Mammary epithelial cell (primary cell): ENCODE measurements at regions not wholly inside any gene's neighbourhood (a gene's known extent, or its start where the extent isn't known, plus 50 kb on each side); places are given as distances from the start of the nearest gene placed in this dataset.

Experiments used
- CTCF ChIP-seq, 2 donors: IDR thresholded peaks in 1 of 2; conservative IDR thresholded peaks in 1 of 2; 2 replicates each; pipeline ENCODE4 v1.5.1; 2011 to 2012; ENCODE audit warnings: inconsistent platforms in 2 of 2, low read length in 2 of 2, mild to moderate bottlenecking in 2 of 2, control low read depth in 1 of 2, low read depth in 1 of 2; ENCODE audit not compliant: insufficient read depth in 1 of 2; ENCODE audit errors: extremely low read depth in 1 of 2
- EZH2 ChIP-seq: IDR thresholded peaks from 2 replicates; pipeline ENCODE4 v1.6.1; 2012; ENCODE audit warnings: low read length, inconsistent platforms, borderline replicate concordance

- TF ChIP-seq CTCF (conservative IDR thresholded peaks at IDR 0.05 in 1 of 2, IDR thresholded peaks at IDR 0.05 in 1 of 2; ENCODE audit: extremely low read depth in 1 of 2, insufficient read depth in 1 of 2, low read depth in 1 of 2, low read length in 2 of 2) = no peak
- no peak for TF ChIP-seq EZH2
These were observed 320.6 kb upstream of the RORA start for GRCh38 chr15:61549727-61550126.
